ENCODE measurements at regions not wholly inside any gene's neighbourhood (a gene's known extent, or its start where the extent isn't known, plus 50 kb on each side); places are given as distances from the start of the nearest gene placed in this dataset.
"Not testable (repeated sequence)": the region's sequence is repeated elsewhere in the genome, so short reads cannot be mapped to it uniquely, and the experiment has no call there.

DNA sequence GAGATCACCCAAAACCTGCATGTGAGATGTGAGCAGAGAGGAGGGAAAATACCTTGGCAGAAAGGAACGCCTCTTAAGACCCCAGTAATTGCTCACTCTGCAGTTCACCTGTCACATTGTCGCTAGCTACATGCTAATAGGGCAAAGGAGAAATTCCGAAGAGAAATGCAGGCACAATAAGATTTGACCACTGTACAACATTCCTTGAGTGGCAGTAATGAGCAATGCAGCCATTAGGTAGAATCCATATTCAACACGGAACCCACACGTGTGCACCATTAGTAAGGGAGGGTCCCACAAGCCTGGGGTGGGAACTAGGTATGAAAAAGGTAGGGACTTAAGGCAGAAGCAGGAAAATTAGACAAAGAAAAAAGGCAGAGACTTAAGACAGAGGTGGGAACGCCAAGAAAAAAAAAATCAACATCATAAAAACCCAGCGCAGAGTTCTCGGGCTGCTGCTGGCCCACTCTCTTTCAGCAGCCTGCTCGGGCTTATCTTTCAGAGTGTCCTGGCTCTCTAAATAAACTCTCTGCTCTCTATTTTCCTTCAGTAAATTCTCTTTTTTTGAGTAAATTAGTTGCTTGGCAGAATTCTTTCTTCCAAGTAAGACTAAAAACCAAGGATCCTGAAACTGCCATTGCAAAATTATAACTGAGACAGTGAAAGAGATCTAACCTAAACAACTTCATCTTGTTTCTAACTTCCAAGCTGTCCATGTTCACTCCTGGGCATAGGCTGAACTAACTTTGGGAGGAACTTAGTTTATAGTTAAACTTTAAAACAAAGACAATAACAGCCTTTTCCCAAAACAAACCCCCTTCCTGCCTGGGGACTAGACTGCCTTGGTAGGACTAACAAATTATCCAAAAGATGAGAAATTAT lies 116.5 kb downstream of the CD24 start:
- no peaks in the 10 kb centered on the region for H3K9me3 ChIP-seq
- H3K4me1 ChIP-seq (ENCODE audit: control insufficient read depth in 1 of 2, insufficient read depth in 2 of 2, low read depth in 1 of 2, low read length in 1 of 2), result peaks cover 0 to 3% of the 10 kb centered on the region in 2 experiments; a peak in 1 of 4 replicates
- ChIA-PET POLR2A (no interaction called here), CTCF (no interaction called here)
- no peaks in the 10 kb centered on the region for H3F3A ChIP-seq (replicated peaks; ENCODE audit: insufficient read depth)
- no peaks in the 10 kb centered on the region for H3K79me2 ChIP-seq (ENCODE audit: insufficient read depth)
- no peaks in the 10 kb centered on the region for H3K27me3 ChIP-seq (ENCODE audit: insufficient read depth)
- DNase-seq, result no peak
- TF ChIP-seq SMC3 (IDR thresholded peaks at IDR 0.05; ENCODE audit: low read depth, low read length) (no peak), CHD2 (IDR thresholded peaks at IDR 0.05; ENCODE audit: low read length, partially characterized antibody) (no peak), POLR2AphosphoS5 (IDR thresholded peaks at IDR 0.05; ENCODE audit: low read depth, low read length) (no peak), RFX5 (IDR thresholded peaks at IDR 0.05; ENCODE audit: low read length) (no peak), GATA2 (CRISPR knock-in tag; IDR thresholded peaks at IDR 0.05) (no peak), YY1 (IDR thresholded peaks at IDR 0.05; ENCODE audit: low read depth) (no peak), NRF1 (IDR thresholded peaks at IDR 0.05; ENCODE audit: low read depth, low read length) (no peak), RAD21 (IDR thresholded peaks at IDR 0.05; ENCODE audit: low read length) (no peak), SIN3A (IDR thresholded peaks at IDR 0.05; ENCODE audit: borderline replicate concordance, low read depth, low read length) (no peak), EP300 (IDR thresholded peaks at IDR 0.05; ENCODE audit: borderline replicate concordance in 1 of 2, low read depth in 1 of 2, low read length in 1 of 2) (no peak), MEF2A (IDR thresholded peaks at IDR 0.05; ENCODE audit: borderline replicate concordance, low read depth) (no peak), FOSL2 (IDR thresholded peaks at IDR 0.05; ENCODE audit: borderline replicate concordance, low read depth) (no peak), JUND (IDR thresholded peaks at IDR 0.05) (no peak)
- TF ChIP-seq, protein P1, sequence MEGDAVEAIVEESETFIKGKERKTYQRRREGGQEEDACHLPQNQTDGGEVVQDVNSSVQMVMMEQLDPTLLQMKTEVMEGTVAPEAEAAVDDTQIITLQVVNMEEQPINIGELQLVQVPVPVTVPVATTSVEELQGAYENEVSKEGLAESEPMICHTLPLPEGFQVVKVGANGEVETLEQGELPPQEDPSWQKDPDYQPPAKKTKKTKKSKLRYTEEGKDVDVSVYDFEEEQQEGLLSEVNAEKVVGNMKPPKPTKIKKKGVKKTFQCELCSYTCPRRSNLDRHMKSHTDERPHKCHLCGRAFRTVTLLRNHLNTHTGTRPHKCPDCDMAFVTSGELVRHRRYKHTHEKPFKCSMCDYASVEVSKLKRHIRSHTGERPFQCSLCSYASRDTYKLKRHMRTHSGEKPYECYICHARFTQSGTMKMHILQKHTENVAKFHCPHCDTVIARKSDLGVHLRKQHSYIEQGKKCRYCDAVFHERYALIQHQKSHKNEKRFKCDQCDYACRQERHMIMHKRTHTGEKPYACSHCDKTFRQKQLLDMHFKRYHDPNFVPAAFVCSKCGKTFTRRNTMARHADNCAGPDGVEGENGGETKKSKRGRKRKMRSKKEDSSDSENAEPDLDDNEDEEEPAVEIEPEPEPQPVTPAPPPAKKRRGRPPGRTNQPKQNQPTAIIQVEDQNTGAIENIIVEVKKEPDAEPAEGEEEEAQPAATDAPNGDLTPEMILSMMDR (IDR thresholded peaks at IDR 0.05), result no peak
- TF ChIP-seq, protein P2, sequence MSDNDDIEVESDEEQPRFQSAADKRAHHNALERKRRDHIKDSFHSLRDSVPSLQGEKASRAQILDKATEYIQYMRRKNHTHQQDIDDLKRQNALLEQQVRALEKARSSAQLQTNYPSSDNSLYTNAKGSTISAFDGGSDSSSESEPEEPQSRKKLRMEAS (IDR thresholded peaks at IDR 0.05; ENCODE audit: low read depth), result no peak
- TF ChIP-seq, protein P3, sequence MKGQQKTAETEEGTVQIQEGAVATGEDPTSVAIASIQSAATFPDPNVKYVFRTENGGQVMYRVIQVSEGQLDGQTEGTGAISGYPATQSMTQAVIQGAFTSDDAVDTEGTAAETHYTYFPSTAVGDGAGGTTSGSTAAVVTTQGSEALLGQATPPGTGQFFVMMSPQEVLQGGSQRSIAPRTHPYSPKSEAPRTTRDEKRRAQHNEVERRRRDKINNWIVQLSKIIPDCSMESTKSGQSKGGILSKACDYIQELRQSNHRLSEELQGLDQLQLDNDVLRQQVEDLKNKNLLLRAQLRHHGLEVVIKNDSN (IDR thresholded peaks at IDR 0.05; ENCODE audit: borderline replicate concordance, low read depth), result no peak
- TF ChIP-seq, protein P4, sequence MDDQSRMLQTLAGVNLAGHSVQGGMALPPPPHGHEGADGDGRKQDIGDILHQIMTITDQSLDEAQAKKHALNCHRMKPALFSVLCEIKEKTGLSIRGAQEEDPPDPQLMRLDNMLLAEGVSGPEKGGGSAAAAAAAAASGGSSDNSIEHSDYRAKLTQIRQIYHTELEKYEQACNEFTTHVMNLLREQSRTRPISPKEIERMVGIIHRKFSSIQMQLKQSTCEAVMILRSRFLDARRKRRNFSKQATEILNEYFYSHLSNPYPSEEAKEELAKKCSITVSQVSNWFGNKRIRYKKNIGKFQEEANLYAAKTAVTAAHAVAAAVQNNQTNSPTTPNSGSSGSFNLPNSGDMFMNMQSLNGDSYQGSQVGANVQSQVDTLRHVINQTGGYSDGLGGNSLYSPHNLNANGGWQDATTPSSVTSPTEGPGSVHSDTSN (IDR thresholded peaks at IDR 0.05), result no peak
- no peak overlapping the region for H3K27ac ChIP-seq (ENCODE audit: low read depth in 2 of 2, low read length in 1 of 2)
- no peak overlapping the region for H3K4me2 ChIP-seq
- H3K9me2 ChIP-seq, result no peaks in the 10 kb centered on the region
- H3K4me3 ChIP-seq (ENCODE audit: low read depth in 2 of 2, low read length in 1 of 2), result no peak overlapping the region
- no peaks in the 10 kb centered on the region for H3K36me3 ChIP-seq (replicated peaks in 1 of 2; ENCODE audit: control insufficient read depth in 1 of 2, insufficient read depth in 2 of 2, low read length in 1 of 2)
- H4K20me1 ChIP-seq (ENCODE audit: insufficient read depth), result no peaks in the 10 kb centered on the region
- no peak overlapping the region for H2AFZ ChIP-seq (ENCODE audit: low read depth)
- WGBS (ENCODE audit: low lambda C conversion rate), result 49% methylated on average over 9 of the region's 9 CpGs
- H3K9ac ChIP-seq, result no peak overlapping the region

DNA sequence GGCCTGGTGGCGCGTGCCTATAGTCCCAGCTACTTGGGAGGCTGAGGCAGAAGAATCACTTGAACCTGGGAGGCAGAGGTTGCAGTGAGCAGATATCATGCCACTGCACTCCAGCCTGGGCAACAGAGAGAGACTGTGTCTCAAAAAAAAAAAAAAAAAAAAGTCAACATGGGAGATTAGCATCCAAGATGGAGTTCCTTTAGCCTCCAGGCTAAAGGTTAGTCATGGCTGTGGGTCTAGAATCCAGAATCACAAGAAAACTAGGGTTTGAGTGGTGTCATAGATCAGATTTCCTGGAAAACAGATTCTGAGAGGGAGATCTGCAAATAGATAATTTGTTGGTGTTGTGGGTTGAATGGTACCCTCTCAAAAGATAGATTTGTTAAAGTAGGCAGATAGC lies 117.2 kb downstream of the CD24 start:
- H3K36me3 ChIP-seq (replicated peaks in 1 of 2; ENCODE audit: control insufficient read depth in 1 of 2, insufficient read depth in 2 of 2, low read length in 1 of 2); H3K4me2 ChIP-seq; H3K27ac ChIP-seq (ENCODE audit: low read depth in 2 of 2, low read length in 1 of 2); H3K4me1 ChIP-seq (ENCODE audit: control insufficient read depth in 1 of 2, insufficient read depth in 2 of 2, low read depth in 1 of 2, low read length in 1 of 2); DNase-seq; H3K9me3 ChIP-seq; H3K9me2 ChIP-seq; H3F3A ChIP-seq (replicated peaks; ENCODE audit: insufficient read depth); H4K20me1 ChIP-seq (ENCODE audit: insufficient read depth); H3K4me3 ChIP-seq (ENCODE audit: low read depth in 2 of 2, low read length in 1 of 2); H3K27me3 ChIP-seq (ENCODE audit: insufficient read depth); POLR2A ChIA-PET; H3K79me2 ChIP-seq (ENCODE audit: insufficient read depth); CTCF ChIA-PET; H3K9ac ChIP-seq; H2AFZ ChIP-seq (ENCODE audit: low read depth): not testable (repeated sequence)
- WGBS (ENCODE audit: low lambda C conversion rate), result 78% methylated on average over 2 of the region's 2 CpGs
